Gastroesophageal sphincter (tissue), 3 donors: ENCODE measurements at regions not wholly inside any gene's neighbourhood (a gene's known extent, or its start where the extent isn't known, plus 50 kb on each side); places are given as distances from the start of the nearest gene placed in this dataset.

Experiments used
- EP300 ChIP-seq: sonication (generic); formaldehyde crosslinking; IDR thresholded peaks from one replicate; pipeline ENCODE4 v1.6.1; 2017; ENCODE audit warnings: antibody characterized with exemption, mild to moderate bottlenecking
- TF ChIP-seq, protein P1 (sequence below), 4 experiments: fragments of 200-600 bp in 2 of 4; fragments of 450-650 bp in 2 of 4; sonication (generic) in 1 of 4; IDR thresholded peaks; one replicate each; pipeline ENCODE4 v1.5.1; 2017 to 2019; ENCODE audit warnings: antibody characterized with exemption in 4 of 4, mild to moderate bottlenecking in 2 of 4, moderate library complexity in 2 of 4

DNA sequence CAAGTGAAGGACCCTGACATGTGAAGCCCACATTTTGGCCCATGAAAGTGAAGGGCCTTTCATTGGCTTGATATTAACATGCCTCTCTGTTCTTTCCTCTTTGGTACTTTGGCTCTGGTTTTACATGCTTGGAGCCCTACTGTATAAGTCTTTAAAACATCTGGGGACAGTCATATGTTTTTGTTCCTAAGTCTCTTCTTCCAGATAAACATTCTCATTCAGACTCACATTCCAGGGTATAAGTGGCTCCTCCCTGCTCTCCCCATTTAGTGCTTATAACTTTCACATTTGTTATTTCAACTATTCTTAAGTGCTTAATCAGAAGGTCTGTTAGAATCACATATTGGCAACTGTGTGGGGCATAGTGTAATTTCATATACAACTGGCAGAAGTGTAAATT lies 1932.2 kb upstream of the CELF4 start:
- TF ChIP-seq, protein P1, sequence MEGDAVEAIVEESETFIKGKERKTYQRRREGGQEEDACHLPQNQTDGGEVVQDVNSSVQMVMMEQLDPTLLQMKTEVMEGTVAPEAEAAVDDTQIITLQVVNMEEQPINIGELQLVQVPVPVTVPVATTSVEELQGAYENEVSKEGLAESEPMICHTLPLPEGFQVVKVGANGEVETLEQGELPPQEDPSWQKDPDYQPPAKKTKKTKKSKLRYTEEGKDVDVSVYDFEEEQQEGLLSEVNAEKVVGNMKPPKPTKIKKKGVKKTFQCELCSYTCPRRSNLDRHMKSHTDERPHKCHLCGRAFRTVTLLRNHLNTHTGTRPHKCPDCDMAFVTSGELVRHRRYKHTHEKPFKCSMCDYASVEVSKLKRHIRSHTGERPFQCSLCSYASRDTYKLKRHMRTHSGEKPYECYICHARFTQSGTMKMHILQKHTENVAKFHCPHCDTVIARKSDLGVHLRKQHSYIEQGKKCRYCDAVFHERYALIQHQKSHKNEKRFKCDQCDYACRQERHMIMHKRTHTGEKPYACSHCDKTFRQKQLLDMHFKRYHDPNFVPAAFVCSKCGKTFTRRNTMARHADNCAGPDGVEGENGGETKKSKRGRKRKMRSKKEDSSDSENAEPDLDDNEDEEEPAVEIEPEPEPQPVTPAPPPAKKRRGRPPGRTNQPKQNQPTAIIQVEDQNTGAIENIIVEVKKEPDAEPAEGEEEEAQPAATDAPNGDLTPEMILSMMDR (IDR thresholded peaks at IDR 0.05) = no peak
- TF ChIP-seq EP300 = no peak
